K562 (cell line): ENCODE measurements at regions not wholly inside any gene's neighbourhood (a gene's known extent, or its start where the extent isn't known, plus 50 kb on each side); places are given as distances from the start of the nearest gene placed in this dataset.
A peak's percentile ranks its signal among the peaks of the same experiment; 100 is the strongest.

Experiments used
- ATAC-seq: fragments of 200-7000 bp; cut with Tn5 transposase; 3 replicates; pipeline ENCODE4 v1.9.1; 2020; ENCODE audit warnings: moderate library complexity
- BruUV-seq: library from RNA; stranded (reverse); fragments of 400-500 nt; replicated peaks from 2 replicates; lab custom pipeline; 2021; lab: Mats Ljungman, UMichigan
- CTCF ChIA-PET: fragments of 300-600 bp; formaldehyde crosslinking; extraction: SDS; loops from one replicate; lab custom pipeline; 2021; ENCODE audit warnings: low intra/inter-chr PET ratio; lab: Yijun Ruan, JAX
- POLR2A ChIA-PET: fragments of 300-600, 350-650 bp; sonication (Branson Sonifier 250); formaldehyde crosslinking; extraction: SDS; loops from one replicate; lab custom pipeline; 2021; ENCODE audit warnings: antibody characterized with exemption, inconsistent platforms; lab: Yijun Ruan, JAX
- DNase-seq, 4 experiments: peaks; one replicate each; pipeline versions ENCODE4 v3.0.0 to v3.0.0-alpha.2; 2011 to 2018; ENCODE audit warnings: low spot score in 3 of 4, mixed read lengths in 3 of 4; ENCODE audit errors: extremely low read depth in 1 of 4
- FAIRE-seq: peaks from 2 replicates; lab custom pipeline; 2011; peaks lifted over from hg19 to GRCh38; lab: Jason Lieb, UNC
- H2AFZ ChIP-seq: 2 replicates; pipeline ENCODE4 v1.6.0; 2011; ENCODE audit warnings: low read depth, low read length, control low read depth, inconsistent platforms
- H3K27ac ChIP-seq: fragments of 200-600 bp; 3 replicates; pipeline ENCODE4 v1.8.0; 2011; ENCODE audit warnings: low read depth, mild to moderate bottlenecking, control low read depth, inconsistent platforms, low read length, moderate library complexity, mixed read lengths; ENCODE audit errors: extremely low read depth
- H3K27me3 ChIP-seq, 2 experiments: fragments of 300-600 bp in 1 of 2; 2 replicates in 1 of 2; 3 replicates in 1 of 2; pipeline versions ENCODE4 v1.6.0 to v1.8.0; 2011; ENCODE audit warnings: inconsistent platforms in 2 of 2, low read length in 2 of 2, mild to moderate bottlenecking in 1 of 2, mixed read lengths in 1 of 2, moderate library complexity in 1 of 2; ENCODE audit not compliant: control insufficient read depth in 2 of 2, insufficient read depth in 2 of 2
- H3K36me3 ChIP-seq: fragments of 300-600 bp; 3 replicates; pipeline ENCODE4 v1.8.0; 2011; ENCODE audit warnings: mild to moderate bottlenecking, low read length, inconsistent platforms; ENCODE audit not compliant: control insufficient read depth, insufficient read depth
- H3K4me1 ChIP-seq, 2 experiments: fragments of 200-600 bp in 1 of 2; replicated peaks in 1 of 2; 2 replicates in 1 of 2; 3 replicates in 1 of 2; pipeline versions ENCODE4 v1.5.1 to v1.8.0; 2011; ENCODE audit warnings: inconsistent platforms in 2 of 2, low read length in 2 of 2, mild to moderate bottlenecking in 1 of 2, mixed read lengths in 1 of 2, moderate library complexity in 1 of 2; ENCODE audit not compliant: control insufficient read depth in 2 of 2, insufficient read depth in 2 of 2
- H3K4me2 ChIP-seq: 2 replicates; pipeline ENCODE4 v1.6.1; 2011; ENCODE audit warnings: low read length, control low read depth, inconsistent platforms, mixed read lengths; ENCODE audit not compliant: insufficient read depth
- H3K4me3 ChIP-seq: fragments of 200-600 bp; sonication (generic), shearing (Covaris generic); 2 replicates; pipeline ENCODE4 v1.5.1; 2016; ENCODE audit warnings: control low read depth, inconsistent platforms
- H3K79me2 ChIP-seq: fragments of 200-600 bp; 3 replicates; pipeline ENCODE4 v1.8.0; 2011; ENCODE audit warnings: low read length, inconsistent platforms; ENCODE audit not compliant: control insufficient read depth, insufficient read depth
- H3K9ac ChIP-seq, 2 experiments: 2 replicates each; pipeline versions ENCODE4 v1.6.0 to v1.6.1; 2011; ENCODE audit warnings: low read depth in 2 of 2, low read length in 2 of 2, control low read depth in 1 of 2, inconsistent platforms in 1 of 2, mild to moderate bottlenecking in 1 of 2, mixed read lengths in 1 of 2; ENCODE audit not compliant: insufficient read depth in 1 of 2
- H3K9me1 ChIP-seq: one replicate; pipeline ENCODE4 v1.6.0; 2011; ENCODE audit warnings: inconsistent platforms, mild to moderate bottlenecking, low read length, moderate library complexity; ENCODE audit not compliant: control insufficient read depth, insufficient read depth
- H3K9me3 ChIP-seq: replicated peaks from 2 replicates; pipeline ENCODE4 v1.5.1; 2011; ENCODE audit warnings: low read depth, low read length, inconsistent platforms; ENCODE audit not compliant: control insufficient read depth, insufficient read depth
- H4K20me1 ChIP-seq: replicated peaks from 2 replicates; pipeline ENCODE4 v1.6.1; 2011; ENCODE audit warnings: low read length, inconsistent platforms, mixed read lengths; ENCODE audit not compliant: control insufficient read depth, insufficient read depth
- CEBPB ChIP-seq: fragments of 450-650 bp; IDR thresholded peaks from 2 replicates; pipeline ENCODE4 v1.6.1; 2016; ENCODE audit warnings: missing genetic modification characterization, missing compliant biosample characterization
- CEBPG ChIP-seq, 3 experiments: fragments of 200-800 bp in 1 of 3; sonication (Bioruptor generic) in 1 of 3; sonication (generic) in 1 of 3; formaldehyde crosslinking in 1 of 3; IDR thresholded peaks in 2 of 3; conservative IDR thresholded peaks in 1 of 3; 2 replicates each; pipeline versions ENCODE4 v1.6.1 to v1.8.0; 2016 to 2022; ENCODE audit warnings: missing compliant biosample characterization in 2 of 3, missing genetic modification characterization in 2 of 3, mild to moderate bottlenecking in 1 of 3, missing genetic modification reagents in 1 of 3
- HNRNPUL1 ChIP-seq: fragments of 200-400 bp; formaldehyde crosslinking; IDR thresholded peaks from 2 replicates; pipeline ENCODE4 v1.6.1; 2017; ENCODE audit warnings: low read length
- LCOR ChIP-seq: sonication (generic); formaldehyde crosslinking; IDR thresholded peaks from 2 replicates; pipeline ENCODE4 v1.8.0; 2022; ENCODE audit warnings: mild to moderate bottlenecking, missing genetic modification reagents
- NCOR1 ChIP-seq: fragments of 450-650 bp; IDR thresholded peaks from 2 replicates; pipeline ENCODE4 v1.6.1; 2016; ENCODE audit warnings: mild to moderate bottlenecking, moderate library complexity
- NONO ChIP-seq, 2 experiments: fragments of 200-400 bp in 1 of 2; fragments of 450-650 bp in 1 of 2; formaldehyde crosslinking in 1 of 2; IDR thresholded peaks; 2 replicates each; pipeline ENCODE4 v1.6.1; 2017; ENCODE audit warnings: low read depth in 2 of 2, mild to moderate bottlenecking in 2 of 2, moderate library complexity in 2 of 2, low read length in 1 of 2
- ZNF431 ChIP-seq: sonication (generic); formaldehyde crosslinking; IDR thresholded peaks from 2 replicates; pipeline ENCODE4 v1.8.0; 2022; ENCODE audit warnings: mild to moderate bottlenecking, missing genetic modification reagents
- WGBS: fragments of 100-300 bp; shearing (Covaris generic); methylation state at CpG from one replicate; pipeline ENCODE4 v1.1.6; 2016; ENCODE audit warnings: low coverage, mixed read lengths; ENCODE audit not compliant: insufficient coverage; ENCODE audit errors: missing lambda C conversion rate; 5-methylcytosine and 5-hydroxymethylcytosine counted together
- in situ Hi-C: fragments of 300-500 bp; cut with MboI; formaldehyde crosslinking; loops from 4 replicates; pipeline ENCODE4 v1.15.0; 2018; ENCODE audit warnings: inconsistent platforms, mixed read lengths
- intact Hi-C: fragments of 100-400 bp; cut with micrococcal nuclease; formaldehyde crosslinking; loops from 2 replicates; pipeline ENCODE4 v1.14.2; 2022

DNA sequence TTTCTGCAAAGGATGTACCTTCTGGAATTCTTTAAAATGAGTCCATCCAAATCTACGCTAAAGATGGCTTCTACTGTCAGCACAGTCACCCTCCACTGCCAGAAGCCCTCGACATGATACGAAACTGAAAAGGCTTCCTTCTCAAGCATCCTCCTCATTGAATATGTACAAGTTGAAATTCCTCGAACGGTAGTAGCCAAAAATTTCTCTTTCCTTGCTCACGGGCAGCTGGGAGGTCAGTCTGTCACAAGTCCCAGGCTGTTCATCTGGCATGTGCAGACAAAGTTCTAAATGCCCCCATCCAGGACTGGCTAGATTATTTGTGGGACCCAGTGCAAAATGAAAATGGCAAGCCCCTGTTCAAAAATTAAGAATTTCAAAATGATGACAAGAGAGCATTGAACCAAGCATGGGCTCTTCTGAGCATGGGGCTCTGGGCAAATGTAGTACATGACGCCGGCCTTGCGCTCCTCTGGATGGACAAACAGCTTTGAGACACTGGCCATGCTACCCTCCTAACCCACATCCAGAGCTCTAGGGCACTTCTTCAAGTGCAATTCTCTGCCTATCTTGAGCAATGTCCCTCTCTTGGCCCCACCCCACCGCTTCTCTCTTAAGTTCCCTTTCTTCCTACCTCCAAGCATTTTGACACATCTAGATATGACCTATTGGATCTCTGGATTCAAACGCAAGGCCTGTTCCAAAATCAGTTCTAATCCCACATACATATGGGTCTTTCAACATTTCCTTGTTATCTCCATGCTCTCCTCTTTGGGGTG, 78.9 kb upstream of the FLT1 start:
- in situ Hi-C loops = no loop called here
- BruUV-seq = no TSS peak
- no peak overlapping the region for H3K4me3 ChIP-seq
- H3K9me1 ChIP-seq = no peaks in the 10 kb centered on the region
- WGBS = 71% methylated on average over 10 of the region's 11 CpGs
- H4K20me1 ChIP-seq = no peaks in the 10 kb centered on the region
- intact Hi-C loops = loop anchor here (5.0 kb wide), 2 partner anchors 64 to 166 kb away; no protein-coding TSS in a partner anchor
- FAIRE-seq (peak; percentile 58), DNase-seq (no peak), ATAC-seq (no peak)
- no peak overlapping the region for H3K4me2 ChIP-seq
- peak overlapping the region in 1 of 2 experiments; percentile 39; a peak in 2 of 4 replicates for H3K9ac ChIP-seq
- peaks cover 0 to 33% of the 10 kb centered on the region in 2 experiments; a peak in 3 of 5 replicates for H3K4me1 ChIP-seq
- no peaks in the 10 kb centered on the region for H3K27me3 ChIP-seq
- H2AFZ ChIP-seq = no peak overlapping the region
- TF ChIP-seq NONO (IDR thresholded peaks at IDR 0.05; ENCODE audit: low read depth in 2 of 2, low read length in 1 of 2) (0 out of 4 replicates have a peak, but pooled peaks of 1 of the 2 experiments have one; percentile 20), CEBPB (tag) (peak; percentile 50), LCOR (CRISPR knock-in tag) (0 out of 2 replicates have a peak, but pooled peaks have one; percentile 1), HNRNPUL1 (no peak), NCOR1 (no peak), CEBPG (CRISPR knock-in tag; IDR thresholded peaks at IDR 0.05) (no peak; the same call in 1 of the 2 replicates), CEBPG (tag; conservative IDR thresholded peaks at IDR 0.05 in 1 of 2, IDR thresholded peaks at IDR 0.05 in 1 of 2) (peak in 1 of 2 experiments; percentile 44; a peak in 2 of 4 replicates), ZNF431 (CRISPR knock-in tag) (no peak)
- peak overlapping the region; percentile 81 for H3K27ac ChIP-seq
- POLR2A ChIA-PET = no interaction called here
- no peaks in the 10 kb centered on the region for H3K9me3 ChIP-seq
- CTCF ChIA-PET = no interaction called here
- H3K79me2 ChIP-seq = no peaks in the 10 kb centered on the region
- H3K36me3 ChIP-seq = no peaks in the 10 kb centered on the region
